ENCODE measurements at regions not wholly inside any gene's neighbourhood (a gene's known extent, or its start where the extent isn't known, plus 50 kb on each side); places are given as distances from the start of the nearest gene placed in this dataset.
A peak's percentile ranks its signal among the peaks of the same experiment; 100 is the strongest.

GRCh38 chrX:97740886-97741285 is 857.2 kb downstream of the RPA4 start:
- Mint-ChIP-seq H3K27ac (no peak overlapping the region), H3K4me1 (ENCODE audit: unreplicated experiment) (no peaks in the 10 kb centered on the region), H3K27me3 (no peaks in the 10 kb centered on the region), H3K36me3 (no peaks in the 10 kb centered on the region), H3K4me3 (no peak overlapping the region), H3K9me3 (peaks cover 6% of the 10 kb centered on the region)
- no peak for TF ChIP-seq CTCF (conservative IDR thresholded peaks at IDR 0.05)
- no peak for DNase-seq (ENCODE audit: extremely low spot score, unreplicated experiment)

DNA sequence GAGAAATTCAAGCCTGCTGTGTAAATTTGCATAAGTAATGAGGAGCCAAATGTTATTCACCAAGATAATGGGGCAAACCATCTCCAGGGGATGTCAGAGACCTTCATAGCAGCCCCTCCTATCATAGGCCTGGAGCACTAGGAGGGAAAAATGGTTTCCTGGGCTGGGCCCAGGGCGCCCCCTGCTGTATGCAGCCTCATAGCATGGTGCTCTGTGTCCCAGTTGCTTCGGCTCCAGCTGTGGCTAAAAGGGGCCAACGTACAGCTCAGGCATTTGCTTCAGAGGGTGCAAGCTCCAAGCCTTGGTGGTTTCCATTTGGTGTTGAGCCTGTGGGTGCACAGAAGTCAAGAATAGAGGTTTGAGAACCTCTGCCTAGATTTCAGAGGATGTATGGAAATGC is 859.3 kb downstream of the RPA4 start:
- no peak for DNase-seq (ENCODE audit: extremely low spot score, unreplicated experiment)
- no peaks in the 10 kb centered on the region for H3K27me3 Mint-ChIP-seq
- H3K36me3 Mint-ChIP-seq, result no peaks in the 10 kb centered on the region
- no peak overlapping the region for H3K4me3 Mint-ChIP-seq
- no peak overlapping the region for H3K27ac Mint-ChIP-seq
- no peaks in the 10 kb centered on the region for H3K4me1 Mint-ChIP-seq (ENCODE audit: unreplicated experiment)
- peak; percentile 20 for TF ChIP-seq CTCF (conservative IDR thresholded peaks at IDR 0.05)
- H3K9me3 Mint-ChIP-seq, result peaks cover 10% of the 10 kb centered on the region

DNA sequence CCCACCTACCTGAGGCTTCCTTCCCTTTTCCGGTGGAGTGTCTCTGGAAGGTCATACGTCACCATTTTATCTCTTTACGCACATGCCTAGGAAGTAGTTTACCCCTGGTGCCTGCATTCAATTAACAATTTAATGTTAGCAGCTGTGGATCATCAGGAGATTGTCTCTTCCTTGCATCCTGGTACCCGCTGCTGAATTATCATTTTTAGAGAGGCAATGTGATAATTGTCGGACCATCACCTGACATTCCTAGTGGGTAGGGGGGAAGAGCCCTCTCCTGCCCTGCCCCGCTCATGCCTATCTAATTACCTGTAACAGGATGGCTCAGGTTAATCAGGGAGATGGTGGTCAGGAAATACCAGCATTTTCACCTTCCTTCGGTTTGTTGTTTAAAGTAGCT is 863.6 kb downstream of the RPA4 start:
- no peaks in the 10 kb centered on the region for H3K27me3 Mint-ChIP-seq
- no peak for DNase-seq (ENCODE audit: extremely low spot score, unreplicated experiment)
- H3K9me3 Mint-ChIP-seq, result peaks cover 16% of the 10 kb centered on the region
- TF ChIP-seq CTCF (conservative IDR thresholded peaks at IDR 0.05), result no peak
- H3K27ac Mint-ChIP-seq, result no peak overlapping the region
- no peaks in the 10 kb centered on the region for H3K36me3 Mint-ChIP-seq
- no peak overlapping the region for H3K4me3 Mint-ChIP-seq
- H3K4me1 Mint-ChIP-seq (ENCODE audit: unreplicated experiment), result no peaks in the 10 kb centered on the region

GRCh38 chrX:97751016-97751415 is 867.3 kb downstream of the RPA4 start:
- no peak for TF ChIP-seq CTCF (conservative IDR thresholded peaks at IDR 0.05)
- Mint-ChIP-seq H3K27me3 (no peaks in the 10 kb centered on the region), H3K27ac (no peak overlapping the region)

GRCh38 chrX:97751735-97752134 is 868.0 kb downstream of the RPA4 start:
- no peaks in the 10 kb centered on the region for H3K27me3 Mint-ChIP-seq
- peaks cover 9% of the 10 kb centered on the region for H3K9me3 Mint-ChIP-seq
- no peaks in the 10 kb centered on the region for H3K36me3 Mint-ChIP-seq
- TF ChIP-seq CTCF (conservative IDR thresholded peaks at IDR 0.05), result no peak
- H3K4me3 Mint-ChIP-seq, result no peak overlapping the region
- H3K27ac Mint-ChIP-seq, result no peak overlapping the region
- no peak for DNase-seq (ENCODE audit: extremely low spot score, unreplicated experiment)
- H3K4me1 Mint-ChIP-seq (ENCODE audit: unreplicated experiment), result no peaks in the 10 kb centered on the region

More at GRCh38 chrX:97751016-97751415, 867.3 kb downstream of the RPA4 start:
- Mint-ChIP-seq H3K9me3 (peaks cover 11% of the 10 kb centered on the region), H3K4me1 (ENCODE audit: unreplicated experiment) (no peaks in the 10 kb centered on the region), H3K36me3 (no peaks in the 10 kb centered on the region), H3K4me3 (no peak overlapping the region)
- DNase-seq (ENCODE audit: extremely low spot score, unreplicated experiment), result no peak

GRCh38 chrX:97756879-97757278 is 873.2 kb downstream of the RPA4 start:
- no peak overlapping the region for H3K4me3 Mint-ChIP-seq
- H3K36me3 Mint-ChIP-seq, result no peaks in the 10 kb centered on the region
- DNase-seq (ENCODE audit: extremely low spot score, unreplicated experiment), result no peak
- H3K27me3 Mint-ChIP-seq, result no peaks in the 10 kb centered on the region
- H3K4me1 Mint-ChIP-seq (ENCODE audit: unreplicated experiment), result no peaks in the 10 kb centered on the region
- no peaks in the 10 kb centered on the region for H3K9me3 Mint-ChIP-seq
- H3K27ac Mint-ChIP-seq, result no peak overlapping the region
- no peak for TF ChIP-seq CTCF (conservative IDR thresholded peaks at IDR 0.05)

All from type B pancreatic cell (in vitro differentiated cells).